ENCODE measurements at regions not wholly inside any gene's neighbourhood (a gene's known extent, or its start where the extent isn't known, plus 50 kb on each side); places are given as distances from the start of the nearest gene placed in this dataset.

- H2BK120ac ChIP-seq (ENCODE audit: low read depth, low read length) = no peak overlapping the region
- WGBS, 2 experiments (ENCODE audit: extremely low coverage in 2 of 2, insufficient read length in 1 of 2) = no CpG with 5 or more reads among the region's 5 CpGs
- H2AK9ac ChIP-seq (replicated peaks; ENCODE audit: low read depth, low read length, poor library complexity) = no peak overlapping the region
- in situ Hi-C loops (cut with MboI; ENCODE audit: low sequenced_read_pairs) = no loop called here
- H2BK5ac ChIP-seq (ENCODE audit: low read depth, low read length, poor library complexity, severe bottlenecking) = no peak overlapping the region
- intact Hi-C loops (cut with micrococcal nuclease) = no loop called here
- H3K9ac ChIP-seq (ENCODE audit: low read depth, low read length) = no peak overlapping the region
- no peak overlapping the region for H4K91ac ChIP-seq (ENCODE audit: insufficient read depth, low read depth, low read length)
- H3K18ac ChIP-seq (ENCODE audit: low read depth, low read length) = no peak overlapping the region
- 0 out of 2 replicates have a peak, but pooled peaks cover 3% of the 10 kb centered on the region for H3K9me1 ChIP-seq (ENCODE audit: insufficient read depth, low read length)
- dilution Hi-C loops (cut with HindIII; ENCODE audit: low sequenced_read_pairs, unreplicated experiment) = no loop called here
- CTCF ChIA-PET = no interaction called here
- H3K79me1 ChIP-seq (ENCODE audit: low read depth in 1 of 2, low read length in 2 of 2) = no peaks in the 10 kb centered on the region
- H4K8ac ChIP-seq (ENCODE audit: low read depth in 2 of 2, low read length in 2 of 2) = no peak overlapping the region
- H3K4me1 ChIP-seq (ENCODE audit: control insufficient read depth, insufficient read depth, low read length) = no peaks in the 10 kb centered on the region
- no peak overlapping the region for H2BK20ac ChIP-seq (ENCODE audit: low read depth, low read length)
- no peaks in the 10 kb centered on the region for H3K36me3 ChIP-seq (ENCODE audit: control insufficient read depth, insufficient read depth, low read length)
- H3K4me2 ChIP-seq (ENCODE audit: low read depth, low read length) = no peak overlapping the region
- H3K27ac ChIP-seq (ENCODE audit: insufficient read depth, low read length) = no peak overlapping the region
- H2BK15ac ChIP-seq (ENCODE audit: low read depth, low read length) = no peak overlapping the region
- ATAC-seq (ENCODE audit: low read depth) (no peak), DNase-seq (no peak)
- H4K20me1 ChIP-seq (ENCODE audit: insufficient read depth, low read length) = no peaks in the 10 kb centered on the region
- no peak overlapping the region for H4K5ac ChIP-seq (ENCODE audit: low read depth, low read length)
- no peak overlapping the region for H3K14ac ChIP-seq (replicated peaks; ENCODE audit: low read depth, low read length)
- H3K23ac ChIP-seq (ENCODE audit: low read depth, low read length) = no peak overlapping the region
- H2AFZ ChIP-seq (replicated peaks; ENCODE audit: low read length, poor library complexity) = no peak overlapping the region
- peaks cover 31% of the 10 kb centered on the region for H3K27me3 ChIP-seq (ENCODE audit: control insufficient read depth, insufficient read depth, low read length)
- H3K56ac ChIP-seq (ENCODE audit: extremely low read depth, insufficient read depth, low read length) = no peak overlapping the region
- POLR2A ChIA-PET (ENCODE audit: unreplicated experiment) = no interaction called here
- H2AK5ac ChIP-seq (ENCODE audit: low read depth, low read length) = no peak overlapping the region
- H3K4ac ChIP-seq (ENCODE audit: low read depth, low read length) = no peak overlapping the region
- no peaks in the 10 kb centered on the region for H3K9me3 ChIP-seq (ENCODE audit: control insufficient read depth, insufficient read depth, low read length)
- H3K4me3 ChIP-seq (ENCODE audit: insufficient read depth, low read depth, low read length) = no peak overlapping the region
- BruUV-seq (replicated peaks) = no TSS peak
- TF ChIP-seq POLR2A (IDR thresholded peaks at IDR 0.05; ENCODE audit: low read depth, low read length) (no peak), CEBPB (IDR thresholded peaks at IDR 0.05; ENCODE audit: low read depth, low read length) (no peak), SMC3 (IDR thresholded peaks at IDR 0.05; ENCODE audit: low read depth, low read length) (no peak), MXI1 (IDR thresholded peaks at IDR 0.05; ENCODE audit: borderline replicate concordance, low read depth, low read length) (no peak), FOS (IDR thresholded peaks at IDR 0.05; ENCODE audit: low read depth, low read length) (no peak), CTCF (conservative IDR thresholded peaks at IDR 0.05; ENCODE audit: low read depth, low read length) (no peak), BHLHE40 (IDR thresholded peaks at IDR 0.05; ENCODE audit: low read depth, low read length) (no peak), ELK1 (IDR thresholded peaks at IDR 0.05; ENCODE audit: borderline replicate concordance, low read depth, low read length) (no peak), MAFK (IDR thresholded peaks at IDR 0.05; ENCODE audit: low read depth, low read length) (no peak), RAD21 (IDR thresholded peaks at IDR 0.05; ENCODE audit: low read length) (no peak), MAZ (IDR thresholded peaks at IDR 0.05; ENCODE audit: borderline replicate concordance, low read depth, low read length) (no peak), RCOR1 (IDR thresholded peaks at IDR 0.05; ENCODE audit: insufficient replicate concordance, low read length) (no peak), RFX5 (IDR thresholded peaks at IDR 0.05; ENCODE audit: low read depth, low read length) (no peak), USF2 (IDR thresholded peaks at IDR 0.05; ENCODE audit: low read depth, low read length) (no peak), NFE2L2 (IDR thresholded peaks at IDR 0.05; ENCODE audit: low read depth, low read length) (no peak), CHD1 (IDR thresholded peaks at IDR 0.05; ENCODE audit: low read depth, low read length) (no peak)
Observed at GRCh38 chr11:11735586-11735985, 106.2 kb upstream of the USP47 start.

Measured in IMR-90 (cell line).